Adipocyte (in vitro differentiated cells): ENCODE measurements at regions not wholly inside any gene's neighbourhood (a gene's known extent, or its start where the extent isn't known, plus 50 kb on each side); places are given as distances from the start of the nearest gene placed in this dataset.
A peak's percentile ranks its signal among the peaks of the same experiment; 100 is the strongest.

ENCODE experiments used
- DNase-seq: peaks from one replicate; pipeline ENCODE4 v3.0.0-alpha.2; 2015; ENCODE audit warnings: low read depth
- H3K27me3 ChIP-seq: replicated peaks from 2 replicates; pipeline ENCODE4 v1.7.0; 2013; ENCODE audit warnings: mild to moderate bottlenecking, low read length, moderate library complexity; ENCODE audit not compliant: control insufficient read depth, insufficient read depth
- H3K36me3 ChIP-seq: 2 replicates; pipeline ENCODE4 v1.7.0; 2013; ENCODE audit warnings: low read length, mild to moderate bottlenecking, moderate library complexity; ENCODE audit not compliant: control insufficient read depth, insufficient read depth, severe bottlenecking
- H3K4me1 ChIP-seq: 2 replicates; pipeline ENCODE4 v1.7.0; 2013; ENCODE audit warnings: mild to moderate bottlenecking, low read length, moderate library complexity; ENCODE audit not compliant: control insufficient read depth, insufficient read depth
- H3K4me3 ChIP-seq: 2 replicates; pipeline ENCODE4 v1.7.0; 2013; ENCODE audit warnings: mild to moderate bottlenecking, low read length, moderate library complexity
- H3K9ac ChIP-seq: 2 replicates; pipeline ENCODE4 v1.7.0; 2013; ENCODE audit warnings: mild to moderate bottlenecking, low read length, moderate library complexity
- H3K9me3 ChIP-seq: 2 replicates; pipeline ENCODE4 v1.7.0; 2013; ENCODE audit warnings: mild to moderate bottlenecking, low read length, moderate library complexity; ENCODE audit not compliant: control insufficient read depth

DNA sequence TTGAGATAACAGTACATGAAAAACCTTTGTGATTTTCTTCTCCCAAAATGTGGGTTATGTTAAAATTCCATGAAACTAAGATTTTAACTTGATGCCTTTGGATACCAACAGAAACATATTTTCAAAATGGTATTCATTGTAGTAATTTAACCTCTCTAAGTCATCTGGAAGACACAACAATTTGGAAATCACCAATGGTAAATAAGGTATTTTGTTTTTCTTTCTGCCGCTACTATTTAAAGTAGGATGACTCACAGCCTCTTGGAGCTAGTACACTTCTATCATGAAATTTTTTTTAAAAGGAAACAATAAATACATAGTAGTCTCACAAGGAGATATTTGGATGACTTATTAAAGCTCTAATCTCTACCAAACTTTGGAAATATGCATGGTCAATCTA is 291.6 kb upstream of the VEPH1 start:
- Histone ChIP-seq H3K9me3 (no peaks in the 10 kb centered on the region), H3K36me3 (no peaks in the 10 kb centered on the region)
- DNase-seq = peak; percentile 84

DNA sequence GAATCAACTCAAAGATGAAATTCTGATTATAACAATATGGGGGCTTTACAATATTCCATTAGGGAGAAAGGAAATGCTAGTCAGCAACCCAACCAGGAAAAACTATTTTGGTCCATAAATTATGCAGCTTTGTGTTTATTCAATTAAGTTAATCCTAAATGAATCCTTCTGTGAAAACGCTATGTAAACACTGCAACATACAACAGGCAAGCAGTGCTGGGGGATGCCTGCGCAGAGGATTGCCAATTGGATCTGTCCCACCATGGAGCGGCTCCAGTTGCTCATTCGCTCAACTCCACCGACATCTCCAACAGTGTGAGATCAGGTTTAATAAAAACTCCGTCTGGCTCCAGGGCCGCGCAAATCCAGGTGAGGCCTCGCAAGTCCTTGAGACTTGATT is 290.5 kb upstream of the VEPH1 start:
- H3K9ac ChIP-seq = no peak overlapping the region
- no peak overlapping the region for H3K4me3 ChIP-seq
- H3K27me3 ChIP-seq = no peaks in the 10 kb centered on the region
- peaks cover 15% of the 10 kb centered on the region for H3K4me1 ChIP-seq
- no peaks in the 10 kb centered on the region for H3K9me3 ChIP-seq
- no peaks in the 10 kb centered on the region for H3K36me3 ChIP-seq
- no peak for DNase-seq

More for the DNA sequence above, 291.6 kb upstream of the VEPH1 start:
- peaks cover 15% of the 10 kb centered on the region for H3K4me1 ChIP-seq
- no peak overlapping the region for H3K4me3 ChIP-seq
- no peak overlapping the region for H3K9ac ChIP-seq
- no peaks in the 10 kb centered on the region for H3K27me3 ChIP-seq

DNA sequence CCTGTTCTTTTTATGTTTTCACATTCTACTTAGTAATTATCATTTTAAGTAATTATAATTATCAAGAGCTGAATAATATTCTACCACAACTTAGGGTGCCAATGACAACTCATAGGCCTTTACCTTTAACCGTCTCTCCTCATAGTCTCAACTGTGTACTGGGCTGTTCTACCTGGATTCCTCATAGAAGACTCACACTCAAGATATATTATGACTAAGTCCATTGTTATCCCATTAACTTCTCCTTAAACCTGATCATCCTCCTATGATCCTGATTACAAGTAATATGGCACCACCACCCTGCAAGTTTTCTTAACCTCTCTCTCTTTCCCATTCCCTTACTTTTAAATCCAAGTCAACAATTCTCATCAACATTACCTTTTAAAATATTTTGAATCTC is 285.9 kb upstream of the VEPH1 start:
- Histone ChIP-seq H3K9ac (no peak overlapping the region), H3K4me3 (no peak overlapping the region), H3K27me3 (no peaks in the 10 kb centered on the region), H3K9me3 (no peaks in the 10 kb centered on the region), H3K36me3 (no peaks in the 10 kb centered on the region), H3K4me1 (peaks cover 32% of the 10 kb centered on the region)
- no peak for DNase-seq

DNA sequence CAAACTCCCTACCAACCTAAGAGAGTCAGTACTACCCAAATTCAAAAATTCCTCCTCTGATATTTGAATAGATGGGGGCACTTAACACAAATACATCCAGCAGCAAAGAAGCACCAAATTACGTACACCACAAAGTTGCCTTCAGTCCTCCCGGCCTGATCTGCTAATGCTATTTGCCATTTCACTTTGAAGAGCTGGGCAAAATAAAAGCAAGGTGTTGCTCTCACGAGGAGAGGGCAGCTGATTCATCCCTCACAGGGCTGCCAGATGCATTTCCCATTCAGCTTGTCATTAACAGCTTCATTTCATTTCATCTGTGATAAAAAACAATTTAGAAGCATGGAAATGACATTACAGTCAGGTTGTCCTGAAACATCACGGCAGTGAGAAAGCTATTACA is 283.4 kb upstream of the VEPH1 start:
- H3K9me3 ChIP-seq = no peaks in the 10 kb centered on the region
- peak; percentile 60 for DNase-seq
- H3K4me3 ChIP-seq = peak overlapping the region; percentile 6
- H3K27me3 ChIP-seq = no peaks in the 10 kb centered on the region
- H3K4me1 ChIP-seq = peaks cover 35% of the 10 kb centered on the region
- peak overlapping the region; percentile 12 for H3K9ac ChIP-seq
- H3K36me3 ChIP-seq = no peaks in the 10 kb centered on the region

DNA sequence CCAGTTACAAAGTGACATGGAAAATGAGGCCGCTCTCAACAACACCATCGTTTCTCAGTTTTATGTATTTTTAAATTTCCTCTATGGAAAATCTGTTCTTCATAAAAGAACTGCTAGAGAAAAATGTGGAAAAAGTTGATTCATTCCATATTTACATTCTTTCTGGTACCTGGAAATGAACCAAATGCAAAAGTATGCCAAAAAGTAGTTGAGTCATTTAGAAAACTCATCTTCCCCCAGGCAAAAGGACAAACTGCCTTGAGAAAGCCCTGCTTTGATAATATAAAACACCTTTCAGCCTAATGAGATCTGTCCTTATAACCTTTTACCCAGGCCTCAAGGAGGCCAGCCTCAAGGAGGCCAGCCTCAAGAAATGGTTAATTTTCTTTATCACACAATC is 283.0 kb upstream of the VEPH1 start:
- Histone ChIP-seq H3K9ac (peak overlapping the region; percentile 54), H3K4me3 (peak overlapping the region; percentile 9), H3K9me3 (no peaks in the 10 kb centered on the region)

DNA sequence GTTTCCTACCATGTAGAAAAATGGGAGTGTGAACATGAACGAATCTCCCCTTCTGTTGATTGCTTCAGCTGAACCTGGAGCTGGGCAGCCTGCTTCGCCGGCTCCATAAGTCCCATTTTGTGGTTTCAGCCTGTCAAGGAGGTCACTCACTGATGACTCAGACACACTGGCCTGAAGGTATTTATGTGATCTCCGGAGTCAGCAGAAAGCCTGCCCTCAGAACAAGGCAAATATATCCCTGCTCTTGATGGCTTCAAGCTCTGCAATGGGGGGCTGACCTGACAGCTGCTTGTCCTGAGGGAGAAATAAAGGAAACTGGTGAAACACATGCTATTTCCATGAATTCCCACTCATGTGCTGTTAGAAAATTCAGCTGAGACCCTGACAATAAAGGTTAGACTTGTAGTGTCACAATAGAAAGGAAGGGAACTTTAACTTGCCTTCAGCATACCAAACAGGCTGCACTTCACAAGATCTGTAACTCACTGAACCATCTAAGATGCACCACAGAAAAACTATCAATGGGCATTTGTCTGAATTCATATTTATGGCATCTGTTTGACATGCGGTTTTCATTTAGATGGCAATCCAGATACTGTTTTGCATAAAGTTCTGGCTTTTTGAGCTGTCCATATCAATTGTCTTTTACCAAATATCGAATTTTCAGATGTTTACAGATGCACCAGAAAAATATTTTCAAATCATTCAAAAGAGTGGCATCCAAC is 282.0 kb upstream of the VEPH1 start:
- H3K4me3 ChIP-seq = peak overlapping the region; percentile 9
- H3K9ac ChIP-seq = peak overlapping the region; percentile 54
- H3K27me3 ChIP-seq = no peaks in the 10 kb centered on the region
- H3K4me1 ChIP-seq = peaks cover 35% of the 10 kb centered on the region
- no peaks in the 10 kb centered on the region for H3K36me3 ChIP-seq
- H3K9me3 ChIP-seq = no peaks in the 10 kb centered on the region
- peak; percentile 91 for DNase-seq

More for the DNA sequence above, 283.0 kb upstream of the VEPH1 start:
- no peaks in the 10 kb centered on the region for H3K36me3 ChIP-seq
- peak; percentile 91 for DNase-seq
- H3K4me1 ChIP-seq = peaks cover 35% of the 10 kb centered on the region
- no peaks in the 10 kb centered on the region for H3K27me3 ChIP-seq

DNA sequence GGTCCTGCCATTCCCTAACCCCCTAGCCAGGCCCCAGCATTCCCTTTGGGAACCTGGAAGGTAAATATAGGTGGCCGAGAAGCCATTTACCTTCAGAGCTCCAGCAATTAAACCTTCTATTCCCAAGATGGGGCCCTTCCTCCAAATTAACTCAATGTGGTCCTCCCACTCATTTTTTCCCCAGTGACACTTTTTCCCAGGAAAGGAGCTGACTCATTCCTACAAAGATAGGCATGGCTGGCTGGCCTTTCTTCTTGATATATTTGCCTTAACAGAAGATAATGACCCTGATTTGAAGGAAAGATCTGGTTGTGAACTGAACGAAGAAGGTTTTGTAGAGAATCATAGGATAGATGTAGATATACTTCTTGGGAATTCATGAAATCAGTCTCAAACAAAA is 279.0 kb upstream of the VEPH1 start:
- H3K4me1 ChIP-seq = peaks cover 35% of the 10 kb centered on the region
- H3K27me3 ChIP-seq = no peaks in the 10 kb centered on the region
- no peaks in the 10 kb centered on the region for H3K36me3 ChIP-seq
- no peak for DNase-seq
- no peak overlapping the region for H3K4me3 ChIP-seq
- peaks cover 4% of the 10 kb centered on the region for H3K9me3 ChIP-seq
- H3K9ac ChIP-seq = no peak overlapping the region

DNA sequence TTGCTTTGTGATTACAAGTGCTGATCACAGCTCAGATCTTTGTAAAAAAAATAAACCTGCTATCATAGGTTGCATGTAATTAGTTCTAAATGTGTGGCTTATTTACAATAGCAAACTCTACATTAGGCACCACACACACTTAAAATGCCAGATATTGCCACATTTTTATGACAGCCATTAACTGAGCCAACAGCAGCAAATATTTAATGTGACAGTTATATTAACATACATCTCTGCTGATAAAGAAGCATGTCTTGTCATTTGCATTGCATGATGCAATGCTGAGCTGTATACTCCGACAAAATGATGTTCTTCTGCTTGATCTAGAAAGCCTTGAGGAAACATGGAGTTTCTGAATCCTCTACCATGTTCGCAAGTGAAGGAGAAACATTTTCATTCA is 273.6 kb upstream of the VEPH1 start:
- peaks cover under 1% of the 10 kb centered on the region for H3K4me1 ChIP-seq
- H3K36me3 ChIP-seq = no peaks in the 10 kb centered on the region
- H3K27me3 ChIP-seq = no peaks in the 10 kb centered on the region
- peaks cover 4% of the 10 kb centered on the region for H3K9me3 ChIP-seq
- H3K9ac ChIP-seq = no peak overlapping the region
- no peak for DNase-seq
- H3K4me3 ChIP-seq = no peak overlapping the region

DNA sequence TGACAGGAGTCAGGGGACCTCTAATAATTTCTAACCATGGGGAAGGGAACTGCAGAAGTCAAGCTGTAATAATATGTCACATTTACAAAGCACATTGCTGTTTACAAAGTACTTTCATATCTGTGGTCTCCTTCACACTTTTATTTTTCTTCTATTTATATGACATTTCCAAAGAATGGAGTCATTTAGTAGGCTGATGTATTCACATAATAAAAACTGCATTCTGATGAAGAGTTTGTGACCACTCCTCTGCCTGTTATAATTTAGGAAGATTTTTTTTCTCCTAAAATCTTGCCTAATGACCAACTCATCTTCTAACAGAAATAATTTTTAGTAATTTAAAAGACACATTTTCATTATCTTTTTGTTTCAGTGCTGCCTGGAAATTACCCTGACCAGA is 272.2 kb upstream of the VEPH1 start:
- no peaks in the 10 kb centered on the region for H3K4me1 ChIP-seq
- H3K9ac ChIP-seq = no peak overlapping the region
- H3K27me3 ChIP-seq = no peaks in the 10 kb centered on the region
- H3K9me3 ChIP-seq = peaks cover 4% of the 10 kb centered on the region
- no peak overlapping the region for H3K4me3 ChIP-seq
- no peak for DNase-seq
- H3K36me3 ChIP-seq = no peaks in the 10 kb centered on the region

DNA sequence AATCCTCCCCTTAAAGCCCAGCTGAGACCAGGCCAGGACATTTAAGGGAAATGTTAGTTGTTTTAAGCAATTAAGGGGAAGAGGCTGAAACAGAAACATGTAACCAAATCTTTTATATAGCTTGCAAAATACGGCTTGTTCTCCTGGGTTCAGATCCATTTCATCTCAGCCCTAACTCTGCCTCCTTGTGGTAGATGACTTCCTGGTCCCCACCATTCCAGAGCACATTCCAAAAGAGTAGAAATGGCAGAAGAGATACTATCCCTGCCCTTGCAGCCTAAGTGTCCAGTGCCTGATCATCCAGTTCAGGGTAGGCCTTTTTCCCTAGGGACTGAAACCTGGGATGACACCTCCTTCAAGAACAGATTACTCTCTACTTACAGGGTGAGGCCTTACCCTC is 266.2 kb upstream of the VEPH1 start:
- DNase-seq = no peak
- H3K9me3 ChIP-seq = no peaks in the 10 kb centered on the region
- no peak overlapping the region for H3K9ac ChIP-seq
- H3K4me1 ChIP-seq = no peaks in the 10 kb centered on the region
- H3K4me3 ChIP-seq = no peak overlapping the region
- no peaks in the 10 kb centered on the region for H3K36me3 ChIP-seq
- H3K27me3 ChIP-seq = no peaks in the 10 kb centered on the region

DNA sequence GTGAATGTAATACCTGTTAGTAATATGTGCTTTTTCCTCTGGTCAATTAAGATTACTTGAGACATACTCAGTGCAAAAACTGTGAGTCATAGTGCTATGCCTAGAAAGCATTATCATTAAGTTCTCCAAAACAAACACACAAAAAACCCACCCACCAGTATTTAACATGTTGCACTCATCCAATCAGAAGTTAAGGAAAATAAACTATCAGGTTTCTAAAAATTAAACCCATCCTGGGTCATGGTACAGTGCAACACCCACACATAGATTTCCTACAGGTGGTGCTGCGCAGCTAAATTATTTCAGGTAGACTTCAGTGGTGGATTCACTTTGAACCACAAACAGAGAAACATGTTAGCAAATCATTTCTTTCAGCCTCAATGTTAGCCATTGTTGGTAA is 264.4 kb upstream of the VEPH1 start:
- no peak overlapping the region for H3K9ac ChIP-seq
- DNase-seq = no peak
- H3K9me3 ChIP-seq = no peaks in the 10 kb centered on the region
- no peaks in the 10 kb centered on the region for H3K36me3 ChIP-seq
- H3K4me1 ChIP-seq = no peaks in the 10 kb centered on the region
- H3K27me3 ChIP-seq = no peaks in the 10 kb centered on the region
- H3K4me3 ChIP-seq = no peak overlapping the region

DNA sequence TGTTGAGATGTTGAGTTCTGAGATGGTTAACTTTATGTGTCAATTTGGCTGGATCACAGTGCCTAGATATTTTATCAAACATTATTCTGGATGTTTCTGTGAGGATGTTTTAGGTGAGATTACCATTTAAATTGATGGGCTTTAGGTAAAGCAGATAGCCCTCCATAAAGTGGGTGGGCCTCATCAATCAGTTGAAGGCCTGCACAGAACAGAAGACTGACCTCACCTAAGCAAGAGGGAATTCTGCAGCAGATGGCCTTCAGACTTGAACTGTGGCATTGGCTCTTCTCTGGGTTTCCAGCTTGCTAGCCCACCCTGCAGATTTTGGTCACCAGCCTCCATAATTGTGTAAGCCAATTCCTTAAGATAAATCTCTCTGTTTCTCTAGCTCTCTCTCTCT is 260.4 kb upstream of the VEPH1 start:
- DNase-seq = no peak
- Histone ChIP-seq H3K9me3 (no peaks in the 10 kb centered on the region), H3K36me3 (no peaks in the 10 kb centered on the region), H3K4me1 (no peaks in the 10 kb centered on the region), H3K27me3 (no peaks in the 10 kb centered on the region), H3K9ac (no peak overlapping the region), H3K4me3 (no peak overlapping the region)
